ENCODE measurements at regions not wholly inside any gene's neighbourhood (a gene's known extent, or its start where the extent isn't known, plus 50 kb on each side); places are given as distances from the start of the nearest gene placed in this dataset.
"Not testable (repeated sequence)": the region's sequence is repeated elsewhere in the genome, so short reads cannot be mapped to it uniquely, and the experiment has no call there.

DNA sequence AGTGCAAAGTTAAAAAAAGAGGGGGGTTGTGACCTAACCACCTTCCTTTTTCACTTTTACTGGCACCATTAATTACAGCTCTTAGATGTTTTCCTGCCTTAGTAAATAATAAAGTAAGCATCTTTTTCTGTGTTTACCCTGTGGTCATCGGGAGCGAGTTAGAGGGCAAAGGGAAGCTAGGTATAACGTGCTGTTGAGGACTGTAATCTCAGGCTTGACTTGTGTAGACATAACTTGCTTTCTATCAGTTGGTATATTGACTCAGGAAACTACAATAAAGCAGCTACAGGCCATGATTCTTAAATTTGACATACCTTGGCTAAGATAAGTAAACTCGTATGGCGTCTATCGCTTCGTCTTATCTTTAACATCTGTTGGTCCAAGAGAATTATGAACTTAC lies 509.8 kb upstream of the CHD1 start:
- TF ChIP-seq, protein P1, sequence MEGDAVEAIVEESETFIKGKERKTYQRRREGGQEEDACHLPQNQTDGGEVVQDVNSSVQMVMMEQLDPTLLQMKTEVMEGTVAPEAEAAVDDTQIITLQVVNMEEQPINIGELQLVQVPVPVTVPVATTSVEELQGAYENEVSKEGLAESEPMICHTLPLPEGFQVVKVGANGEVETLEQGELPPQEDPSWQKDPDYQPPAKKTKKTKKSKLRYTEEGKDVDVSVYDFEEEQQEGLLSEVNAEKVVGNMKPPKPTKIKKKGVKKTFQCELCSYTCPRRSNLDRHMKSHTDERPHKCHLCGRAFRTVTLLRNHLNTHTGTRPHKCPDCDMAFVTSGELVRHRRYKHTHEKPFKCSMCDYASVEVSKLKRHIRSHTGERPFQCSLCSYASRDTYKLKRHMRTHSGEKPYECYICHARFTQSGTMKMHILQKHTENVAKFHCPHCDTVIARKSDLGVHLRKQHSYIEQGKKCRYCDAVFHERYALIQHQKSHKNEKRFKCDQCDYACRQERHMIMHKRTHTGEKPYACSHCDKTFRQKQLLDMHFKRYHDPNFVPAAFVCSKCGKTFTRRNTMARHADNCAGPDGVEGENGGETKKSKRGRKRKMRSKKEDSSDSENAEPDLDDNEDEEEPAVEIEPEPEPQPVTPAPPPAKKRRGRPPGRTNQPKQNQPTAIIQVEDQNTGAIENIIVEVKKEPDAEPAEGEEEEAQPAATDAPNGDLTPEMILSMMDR (IDR thresholded peaks at IDR 0.05; ENCODE audit: insufficient read depth in 1 of 2, low read depth in 1 of 2, low read length in 1 of 2, severe bottlenecking in 1 of 2, unreplicated experiment in 1 of 2), result no peak

DNA sequence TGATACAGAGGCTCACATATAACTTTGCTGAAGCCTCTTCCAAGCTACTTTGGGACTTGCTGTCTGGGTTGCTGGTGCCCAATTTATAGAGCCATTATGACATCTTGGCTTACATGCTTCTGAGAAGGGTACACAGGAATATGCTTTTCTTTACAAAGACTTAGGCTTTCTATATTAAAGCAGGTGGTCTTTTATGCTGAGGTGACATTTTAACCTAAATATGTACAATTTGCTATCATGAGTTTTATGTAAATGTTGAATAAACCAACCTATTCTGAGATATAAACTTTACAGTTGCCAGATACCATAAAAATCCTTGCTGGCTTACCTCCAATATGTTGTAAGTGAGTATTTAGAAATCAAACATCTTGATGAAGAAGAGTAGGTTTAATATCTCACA lies 509.2 kb upstream of the CHD1 start:
- H3K27me3 Mint-ChIP-seq (ENCODE audit: insufficient read depth, unreplicated experiment), result no peaks in the 10 kb centered on the region

More for the DNA sequence above, 509.8 kb upstream of the CHD1 start:
- no peaks in the 10 kb centered on the region for H3K36me3 ChIP-seq (ENCODE audit: control insufficient read depth, insufficient read depth, low read length)
- DNase-seq, result peak; percentile 56 to 67
- no peaks in the 10 kb centered on the region for H3K9me3 ChIP-seq
- ChIA-PET CTCF (no interaction called here), POLR2A (no interaction called here)
- H3K27me3 ChIP-seq (replicated peaks; ENCODE audit: control insufficient read depth, insufficient read depth, low read length), result no peaks in the 10 kb centered on the region
- Mint-ChIP-seq H3K9me3 (ENCODE audit: unreplicated experiment) (no peaks in the 10 kb centered on the region), H3K27me3 (ENCODE audit: insufficient read depth, unreplicated experiment) (no peaks in the 10 kb centered on the region), H3K27ac (ENCODE audit: unreplicated experiment) (no peak overlapping the region), H3K4me1 (ENCODE audit: low read depth, unreplicated experiment) (peaks cover 11% of the 10 kb centered on the region), H3K4me3 (ENCODE audit: unreplicated experiment) (no peak overlapping the region), H3K36me3 (ENCODE audit: insufficient read depth, unreplicated experiment) (no peaks in the 10 kb centered on the region)
- no peak overlapping the region for H3K4me3 ChIP-seq (ENCODE audit: low read depth, low read length)
- intact Hi-C loops (cut with micrococcal nuclease; ENCODE audit: unreplicated experiment), result loop anchor here (5.0 kb wide), 1 partner anchor 284 kb away; no protein-coding TSS in a partner anchor
- peaks cover 21% of the 10 kb centered on the region for H3K4me1 ChIP-seq
- BruUV-seq (replicated peaks), result no TSS peak

DNA sequence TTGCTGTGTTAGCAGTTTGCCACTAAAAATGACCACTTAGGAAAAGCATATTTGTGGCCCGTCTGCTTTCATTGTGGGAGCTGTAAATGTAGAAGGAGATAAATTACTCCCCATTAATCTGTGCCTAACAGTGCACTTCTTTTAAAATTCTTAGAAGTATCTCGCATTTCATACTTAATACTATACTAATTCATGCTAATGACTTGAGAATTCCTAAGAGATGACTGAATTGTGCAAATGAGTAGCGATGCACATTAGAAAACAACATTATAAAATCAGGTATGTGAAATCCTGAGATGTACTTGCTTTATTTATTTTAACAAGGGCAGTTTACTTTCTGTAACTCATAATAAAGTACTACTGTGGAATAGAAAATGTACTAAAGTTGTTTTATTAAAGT lies 494.6 kb upstream of the CHD1 start:
- H3K36me3 ChIP-seq (ENCODE audit: control insufficient read depth, insufficient read depth, low read length); H3K4me3 Mint-ChIP-seq (ENCODE audit: unreplicated experiment); CTCF ChIA-PET; POLR2A ChIA-PET; H3K27ac Mint-ChIP-seq (ENCODE audit: unreplicated experiment); H3K4me3 ChIP-seq (ENCODE audit: low read depth, low read length); H3K36me3 Mint-ChIP-seq (ENCODE audit: insufficient read depth, unreplicated experiment); H3K9me3 ChIP-seq; H3K4me1 Mint-ChIP-seq (ENCODE audit: low read depth, unreplicated experiment); BruUV-seq (replicated peaks); H3K27me3 ChIP-seq (replicated peaks; ENCODE audit: control insufficient read depth, insufficient read depth, low read length); H3K4me1 ChIP-seq; H3K27me3 Mint-ChIP-seq (ENCODE audit: insufficient read depth, unreplicated experiment); DNase-seq; intact Hi-C loops (cut with micrococcal nuclease; ENCODE audit: unreplicated experiment); H3K9me3 Mint-ChIP-seq (ENCODE audit: unreplicated experiment): not testable (repeated sequence)

More for the DNA sequence above, 509.2 kb upstream of the CHD1 start:
- Histone ChIP-seq H3K4me3 (ENCODE audit: low read depth, low read length) (no peak overlapping the region), H3K4me1 (peaks cover 21% of the 10 kb centered on the region), H3K36me3 (ENCODE audit: control insufficient read depth, insufficient read depth, low read length) (no peaks in the 10 kb centered on the region), H3K27me3 (replicated peaks; ENCODE audit: control insufficient read depth, insufficient read depth, low read length) (no peaks in the 10 kb centered on the region), H3K9me3 (no peaks in the 10 kb centered on the region)
- Mint-ChIP-seq H3K4me3 (ENCODE audit: unreplicated experiment) (no peak overlapping the region), H3K36me3 (ENCODE audit: insufficient read depth, unreplicated experiment) (no peaks in the 10 kb centered on the region), H3K27ac (ENCODE audit: unreplicated experiment) (no peak overlapping the region), H3K9me3 (ENCODE audit: unreplicated experiment) (no peaks in the 10 kb centered on the region), H3K4me1 (ENCODE audit: low read depth, unreplicated experiment) (peaks cover 11% of the 10 kb centered on the region)
- DNase-seq, result no peak
- no TSS peak for BruUV-seq (replicated peaks)
- intact Hi-C loops (cut with micrococcal nuclease; ENCODE audit: unreplicated experiment), result loop anchor here (5.0 kb wide), 1 partner anchor 284 kb away; no protein-coding TSS in a partner anchor
- TF ChIP-seq, protein P1 (IDR thresholded peaks at IDR 0.05; ENCODE audit: insufficient read depth in 1 of 2, low read depth in 1 of 2, low read length in 1 of 2, severe bottlenecking in 1 of 2, unreplicated experiment in 1 of 2), result no peak
- ChIA-PET CTCF (no interaction called here), POLR2A (no interaction called here)

DNA sequence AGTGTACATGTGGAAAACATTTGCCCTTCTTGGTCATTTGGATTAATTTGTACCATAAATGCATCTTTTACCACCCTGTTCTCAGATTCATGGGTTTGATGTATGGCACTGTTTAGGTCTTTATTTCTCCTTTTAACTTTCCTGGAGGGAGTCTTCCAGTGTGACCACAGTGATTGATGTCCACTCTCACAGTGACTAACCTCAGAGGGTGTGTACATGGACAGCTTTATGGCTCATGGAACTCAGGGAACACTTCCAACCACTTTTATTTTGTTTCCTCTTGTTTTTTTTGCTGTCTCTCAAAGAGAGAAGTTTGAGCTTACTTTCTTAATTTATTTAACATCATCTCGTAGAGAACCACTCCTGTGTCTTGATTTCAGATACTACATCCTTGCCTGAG lies 489.8 kb upstream of the CHD1 start:
- H3K4me3 ChIP-seq (ENCODE audit: low read depth, low read length); DNase-seq; intact Hi-C loops (cut with micrococcal nuclease; ENCODE audit: unreplicated experiment); H3K36me3 ChIP-seq (ENCODE audit: control insufficient read depth, insufficient read depth, low read length); H3K4me1 Mint-ChIP-seq (ENCODE audit: low read depth, unreplicated experiment); POLR2A ChIA-PET; CTCF ChIA-PET; H3K9me3 Mint-ChIP-seq (ENCODE audit: unreplicated experiment); H3K9me3 ChIP-seq; H3K4me1 ChIP-seq; H3K36me3 Mint-ChIP-seq (ENCODE audit: insufficient read depth, unreplicated experiment); BruUV-seq (replicated peaks); H3K27me3 ChIP-seq (replicated peaks; ENCODE audit: control insufficient read depth, insufficient read depth, low read length); H3K27me3 Mint-ChIP-seq (ENCODE audit: insufficient read depth, unreplicated experiment); H3K27ac Mint-ChIP-seq (ENCODE audit: unreplicated experiment); H3K4me3 Mint-ChIP-seq (ENCODE audit: unreplicated experiment): not testable (repeated sequence)

DNA sequence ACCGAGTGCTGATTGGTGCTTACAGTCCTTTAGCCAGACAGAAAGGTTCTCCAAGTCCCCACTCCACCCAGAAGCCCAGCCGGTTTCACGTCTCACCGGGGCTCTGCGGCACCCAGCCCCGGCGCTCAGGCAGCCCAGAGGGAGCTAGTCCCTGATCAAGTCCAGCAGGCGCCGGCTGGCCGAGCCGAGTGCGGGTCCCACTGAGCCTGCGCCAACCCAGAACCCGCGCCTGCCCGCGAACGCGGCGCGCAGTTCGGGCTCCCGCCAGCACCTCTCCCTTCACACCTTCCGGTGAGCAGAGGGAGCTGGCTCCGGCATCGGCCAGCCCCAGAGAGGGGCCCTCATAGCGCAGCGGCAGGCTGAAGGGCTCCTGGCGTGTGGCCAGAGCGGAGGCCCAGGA lies 481.6 kb upstream of the CHD1 start:
- intact Hi-C loops (cut with micrococcal nuclease; ENCODE audit: unreplicated experiment); H3K4me1 ChIP-seq; CTCF ChIA-PET: not testable (repeated sequence)

DNA sequence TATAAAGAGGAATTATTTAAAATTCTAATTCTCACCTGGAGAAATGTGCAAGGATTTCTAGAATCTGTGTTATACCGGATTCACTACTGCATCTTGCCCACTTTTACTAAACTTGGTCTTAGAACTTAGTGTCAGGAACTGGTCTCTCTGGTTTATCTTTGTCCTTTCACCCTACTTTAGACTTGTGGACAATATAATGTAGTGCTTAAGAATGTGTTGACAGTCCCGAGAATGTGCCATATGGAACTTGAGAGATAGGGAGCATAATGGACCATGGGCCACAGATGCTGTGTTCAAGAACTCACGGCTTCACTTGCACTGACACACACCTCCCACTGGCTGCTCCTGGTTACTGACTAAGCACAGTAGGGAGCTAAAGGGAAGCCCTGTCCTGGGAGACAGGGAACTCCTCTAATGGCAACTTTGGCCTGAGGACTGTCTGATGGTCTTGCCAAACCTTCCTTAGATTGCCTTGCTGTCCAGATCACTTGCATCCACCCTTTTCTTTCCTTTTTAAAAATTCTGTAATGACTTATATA lies 476.0 kb upstream of the CHD1 start:
- CTCF ChIA-PET; H3K27me3 Mint-ChIP-seq (ENCODE audit: insufficient read depth, unreplicated experiment); BruUV-seq (replicated peaks); H3K36me3 ChIP-seq (ENCODE audit: control insufficient read depth, insufficient read depth, low read length); intact Hi-C loops (cut with micrococcal nuclease; ENCODE audit: unreplicated experiment); H3K4me3 ChIP-seq (ENCODE audit: low read depth, low read length); H3K4me1 ChIP-seq; POLR2A ChIA-PET; H3K9me3 Mint-ChIP-seq (ENCODE audit: unreplicated experiment); DNase-seq; H3K9me3 ChIP-seq; H3K27me3 ChIP-seq (replicated peaks; ENCODE audit: control insufficient read depth, insufficient read depth, low read length); H3K4me1 Mint-ChIP-seq (ENCODE audit: low read depth, unreplicated experiment); H3K36me3 Mint-ChIP-seq (ENCODE audit: insufficient read depth, unreplicated experiment); H3K4me3 Mint-ChIP-seq (ENCODE audit: unreplicated experiment); H3K27ac Mint-ChIP-seq (ENCODE audit: unreplicated experiment): not testable (repeated sequence)

More for the DNA sequence above, 481.6 kb upstream of the CHD1 start:
- BruUV-seq (replicated peaks); H3K27me3 Mint-ChIP-seq (ENCODE audit: insufficient read depth, unreplicated experiment); H3K4me3 Mint-ChIP-seq (ENCODE audit: unreplicated experiment); H3K9me3 ChIP-seq; H3K27ac Mint-ChIP-seq (ENCODE audit: unreplicated experiment); H3K36me3 ChIP-seq (ENCODE audit: control insufficient read depth, insufficient read depth, low read length); H3K36me3 Mint-ChIP-seq (ENCODE audit: insufficient read depth, unreplicated experiment); POLR2A ChIA-PET; DNase-seq; H3K9me3 Mint-ChIP-seq (ENCODE audit: unreplicated experiment); H3K27me3 ChIP-seq (replicated peaks; ENCODE audit: control insufficient read depth, insufficient read depth, low read length); H3K4me1 Mint-ChIP-seq (ENCODE audit: low read depth, unreplicated experiment); H3K4me3 ChIP-seq (ENCODE audit: low read depth, low read length): not testable (repeated sequence)
